H1 (cell line): ENCODE measurements at regions not wholly inside any gene's neighbourhood (a gene's known extent, or its start where the extent isn't known, plus 50 kb on each side); places are given as distances from the start of the nearest gene placed in this dataset.

Experiments
- CTCF ChIA-PET: fragments of 300-600 bp; sonication (Branson Sonifier 250); formaldehyde crosslinking; loops from one replicate; lab custom pipeline; 2021; ENCODE audit not compliant: partially characterized antibody; lab: Charles Lee
- POLR2A ChIA-PET: fragments of 300-600 bp; sonication (Branson Sonifier 250); formaldehyde crosslinking; loops from one replicate; lab custom pipeline; 2021; ENCODE audit warnings: inconsistent platforms; ENCODE audit not compliant: partially characterized antibody; lab: Charles Lee
- DNase-seq, 2 experiments: peaks; one replicate each; pipeline versions ENCODE4 v3.0.0 to v3.0.0-alpha.2; 2010 to 2022; ENCODE audit warnings: low spot score in 2 of 2, low read depth in 1 of 2, mixed read lengths in 1 of 2
- FAIRE-seq: peaks from 2 replicates; lab custom pipeline; 2011; peaks lifted over from hg19 to GRCh38; lab: Jason Lieb, UNC
- H2AFZ ChIP-seq: 2 replicates; pipeline ENCODE4 v1.8.1; 2012; ENCODE audit warnings: low read length, inconsistent platforms
- H2AK5ac ChIP-seq: 2 replicates; pipeline ENCODE4 v1.6.1; 2013; ENCODE audit warnings: low read depth, low read length
- H2BK120ac ChIP-seq: replicated peaks from 2 replicates; pipeline ENCODE3; 2013; ENCODE audit warnings: low read depth, low read length, inconsistent platforms
- H2BK12ac ChIP-seq: 2 replicates; pipeline ENCODE4 v1.6.1; 2013; ENCODE audit warnings: low read depth, low read length
- H2BK15ac ChIP-seq: 2 replicates; pipeline ENCODE4 v1.6.1; 2013; ENCODE audit warnings: low read length
- H2BK20ac ChIP-seq: 2 replicates; pipeline ENCODE4 v1.6.1; 2013; ENCODE audit warnings: low read length
- H2BK5ac ChIP-seq: 2 replicates; pipeline ENCODE4 v1.6.1; 2013; ENCODE audit warnings: low read depth, low read length
- H3K14ac ChIP-seq: 2 replicates; pipeline ENCODE4 v1.6.1; 2013; ENCODE audit warnings: inconsistent platforms; ENCODE audit not compliant: insufficient read length
- H3K18ac ChIP-seq: 2 replicates; pipeline ENCODE4 v1.6.1; 2013; ENCODE audit warnings: low read length; ENCODE audit errors: extremely low read depth
- H3K23ac ChIP-seq: 2 replicates; pipeline ENCODE4 v1.6.1; 2013; ENCODE audit warnings: inconsistent platforms; ENCODE audit not compliant: insufficient read length
- H3K23me2 ChIP-seq: 2 replicates; pipeline ENCODE4 v1.6.1; 2013; ENCODE audit warnings: low read depth, low read length
- H3K27ac ChIP-seq: 2 replicates; pipeline ENCODE4 v1.6.1; 2011; ENCODE audit warnings: low read depth, low read length, inconsistent platforms
- H3K27me3 ChIP-seq, 4 experiments: replicated peaks in 1 of 4; 1 replicate in 1 of 4; 2 replicates in 3 of 4; pipeline versions ENCODE4 v1.6.1 to v1.8.1; 2011 to 2013; ENCODE audit warnings: low read length in 3 of 4, mild to moderate bottlenecking in 3 of 4, inconsistent platforms in 2 of 4, mixed read lengths in 2 of 4, moderate library complexity in 1 of 4; ENCODE audit not compliant: control insufficient read depth in 3 of 4, insufficient read depth in 3 of 4; ENCODE audit errors: extremely low read depth in 1 of 4
- H3K36me3 ChIP-seq, 4 experiments: 2 replicates each; pipeline versions ENCODE4 v1.6.1 to v1.8.1; 2011 to 2013; ENCODE audit warnings: mild to moderate bottlenecking in 4 of 4, low read length in 3 of 4, moderate library complexity in 2 of 4, control low read depth in 1 of 4, inconsistent platforms in 1 of 4; ENCODE audit not compliant: insufficient read depth in 4 of 4, control insufficient read depth in 2 of 4
- H3K4ac ChIP-seq: replicated peaks from 2 replicates; pipeline ENCODE3; 2013; ENCODE audit warnings: low read length, low read depth, mixed read lengths, inconsistent platforms; ENCODE audit not compliant: insufficient read length
- H3K4me1 ChIP-seq, 4 experiments: replicated peaks in 1 of 4; 1 replicate in 1 of 4; 2 replicates in 3 of 4; pipeline versions ENCODE4 v1.6.1 to v1.8.1; 2011 to 2013; ENCODE audit warnings: low read length in 3 of 4, inconsistent platforms in 2 of 4, mixed read lengths in 1 of 4; ENCODE audit not compliant: insufficient read depth in 4 of 4, control insufficient read depth in 3 of 4
- H3K4me2 ChIP-seq, 2 experiments: 2 replicates each; pipeline versions ENCODE4 v1.6.1 to v1.8.1; 2011 to 2013; ENCODE audit warnings: low read depth in 2 of 2, low read length in 2 of 2, control low read depth in 1 of 2, inconsistent platforms in 1 of 2, mild to moderate bottlenecking in 1 of 2; ENCODE audit not compliant: insufficient read depth in 1 of 2
- H3K4me3 ChIP-seq, 4 experiments: fragments of 200-600, 300-600 bp in 1 of 4; sonication (generic), shearing (Covaris generic), sonication (Bioruptor Twin) in 1 of 4; 2 replicates each; pipeline versions ENCODE4 v1.5.1 to v1.8.1; 2011 to 2016; ENCODE audit warnings: low read length in 4 of 4, low read depth in 3 of 4, control low read depth in 2 of 4, inconsistent platforms in 2 of 4, mild to moderate bottlenecking in 2 of 4, mixed read lengths in 1 of 4, moderate library complexity in 1 of 4; ENCODE audit not compliant: insufficient read depth in 2 of 4; ENCODE audit errors: extremely low read depth in 1 of 4
- H3K56ac ChIP-seq: replicated peaks from 2 replicates; pipeline ENCODE3; 2013; ENCODE audit warnings: low read depth, mild to moderate bottlenecking, mixed read lengths, low read length, inconsistent platforms; ENCODE audit not compliant: insufficient read length
- H3K79me1 ChIP-seq: 2 replicates; pipeline ENCODE4 v1.6.1; 2013; ENCODE audit warnings: low read depth, low read length, control low read depth
- H3K79me2 ChIP-seq, 2 experiments: 2 replicates each; pipeline versions ENCODE4 v1.6.1 to v1.8.1; 2012 to 2013; ENCODE audit warnings: low read length in 2 of 2, mild to moderate bottlenecking in 2 of 2, inconsistent platforms in 1 of 2; ENCODE audit not compliant: insufficient read depth in 2 of 2, control insufficient read depth in 1 of 2
- H3K9ac ChIP-seq, 4 experiments: replicated peaks in 1 of 4; 1 replicate in 1 of 4; 2 replicates in 3 of 4; pipeline versions ENCODE4 v1.6.1 to v1.8.1; 2011 to 2013; ENCODE audit warnings: low read depth in 3 of 4, low read length in 3 of 4, control low read depth in 2 of 4, mild to moderate bottlenecking in 2 of 4, moderate library complexity in 2 of 4, inconsistent platforms in 1 of 4; ENCODE audit errors: extremely low read depth in 1 of 4
- H3K9me3 ChIP-seq, 2 experiments: 2 replicates each; pipeline versions ENCODE4 v1.6.1 to v1.8.1; 2012 to 2013; ENCODE audit warnings: mild to moderate bottlenecking in 2 of 2, moderate library complexity in 2 of 2, control low read depth in 1 of 2, inconsistent platforms in 1 of 2, low read depth in 1 of 2, low read length in 1 of 2, mixed read lengths in 1 of 2; ENCODE audit not compliant: insufficient read depth in 2 of 2
- H4K20me1 ChIP-seq, 2 experiments: replicated peaks in 1 of 2; 2 replicates each; pipeline versions ENCODE3 to v1.8.1; 2011 to 2013; ENCODE audit warnings: inconsistent platforms in 2 of 2, low read length in 2 of 2, mild to moderate bottlenecking in 1 of 2; ENCODE audit not compliant: insufficient read depth in 2 of 2, control insufficient read depth in 1 of 2
- H4K5ac ChIP-seq: 2 replicates; pipeline ENCODE4 v1.6.1; 2013; ENCODE audit warnings: low read length, low read depth, mixed read lengths, inconsistent platforms; ENCODE audit not compliant: insufficient read length
- H4K8ac ChIP-seq: 2 replicates; pipeline ENCODE4 v1.8.0; 2013; ENCODE audit warnings: mild to moderate bottlenecking, moderate library complexity, low read length, inconsistent platforms; ENCODE audit not compliant: insufficient read depth; ENCODE audit errors: extremely low read depth
- H4K91ac ChIP-seq: replicated peaks from 2 replicates; pipeline ENCODE3; 2013; ENCODE audit warnings: low read length, mixed read lengths, inconsistent platforms; ENCODE audit not compliant: insufficient read length
- MAFK ChIP-seq: IDR thresholded peaks from 2 replicates; pipeline ENCODE4 v1.6.1; 2012; ENCODE audit warnings: low read depth, mild to moderate bottlenecking, improper control_type of control experiment, low read length
- POLR2A ChIP-seq, 2 experiments: IDR thresholded peaks; 1 replicate in 1 of 2; 2 replicates in 1 of 2; pipeline ENCODE4 v1.6.1; 2011; ENCODE audit warnings: low read depth in 2 of 2, low read length in 2 of 2, mild to moderate bottlenecking in 2 of 2; ENCODE audit errors: control extremely low read depth in 1 of 2
- SP2 ChIP-seq: IDR thresholded peaks from 2 replicates; pipeline ENCODE4 v1.6.1; 2012; ENCODE audit warnings: mild to moderate bottlenecking, low read length, inconsistent platforms
- TCF12 ChIP-seq: IDR thresholded peaks from 2 replicates; pipeline ENCODE4 v1.6.1; 2011; ENCODE audit warnings: low read depth, mild to moderate bottlenecking, low read length
- WGBS, 2 experiments: shearing (Covaris generic) in 1 of 2; methylation state at CpG; one replicate each; pipeline versions ENCODE4 v1.1.6 to v1.1.7; 2013 to 2015; ENCODE audit warnings: low lambda C conversion rate in 2 of 2, mixed read lengths in 2 of 2, inconsistent platforms in 1 of 2, low coverage in 1 of 2, missing lambda C conversion rate in 1 of 2; ENCODE audit not compliant: insufficient replicate concordance in 2 of 2, insufficient coverage in 1 of 2, insufficient read length in 1 of 2; ENCODE audit errors: extremely low coverage in 1 of 2, missing lambda C conversion rate in 1 of 2; 5-methylcytosine and 5-hydroxymethylcytosine counted together

DNA sequence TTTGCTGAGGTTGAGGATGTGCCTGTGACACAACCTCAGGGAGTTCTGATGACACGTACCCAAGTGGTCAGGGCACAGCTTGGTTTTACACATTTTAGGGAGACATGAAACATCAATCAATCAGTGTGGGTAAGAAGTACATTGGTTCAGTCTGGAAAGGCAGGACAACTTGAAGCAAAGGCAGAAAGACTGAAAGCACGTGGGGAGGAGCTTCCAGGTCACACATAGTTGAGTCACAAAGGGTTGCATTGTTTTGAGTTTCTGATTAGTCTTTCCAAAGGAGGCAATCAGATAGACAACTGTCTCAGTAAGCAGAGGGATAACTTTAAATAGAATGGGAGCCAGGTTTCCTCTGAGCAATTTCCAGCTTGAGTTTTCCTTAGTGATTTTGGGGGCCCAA, 1910.0 kb upstream of the AGA start:
- Histone ChIP-seq H4K5ac (no peak overlapping the region), H3K4me3 (no peak overlapping the region), H2AFZ (peak overlapping the region; percentile 64; the same call in 1 of the 2 replicates), H2AK5ac (no peak overlapping the region), H3K9me3 (no peaks in the 10 kb centered on the region), H3K4ac (no peak overlapping the region), H3K23ac (no peak overlapping the region), H3K23me2 (no peaks in the 10 kb centered on the region), H3K18ac (no peak overlapping the region; the same call in 1 of the 2 replicates), H3K79me2 (no peaks in the 10 kb centered on the region), H3K14ac (no peak overlapping the region), H3K27ac (no peak overlapping the region), H2BK120ac (no peak overlapping the region), H3K56ac (no peak overlapping the region), H4K20me1 (no peaks in the 10 kb centered on the region), H3K9ac (no peak overlapping the region), H4K8ac (no peak overlapping the region), H3K4me1 (no peaks in the 10 kb centered on the region), H2BK5ac (no peak overlapping the region), H2BK12ac (peak overlapping the region; percentile 75; the same call in 1 of the 2 replicates), H3K4me2 (no peak overlapping the region), H2BK15ac (no peak overlapping the region), H4K91ac (no peak overlapping the region), H2BK20ac (no peak overlapping the region), H3K36me3 (no peaks in the 10 kb centered on the region; a peak in 1 of 8 replicates), H3K79me1 (no peaks in the 10 kb centered on the region), H3K27me3 (no peaks in the 10 kb centered on the region)
- 79% methylated on average over 2 of the region's 2 CpGs; no CpG with 5 or more reads in 1 of the 2 experiments for WGBS, 2 experiments
- POLR2A ChIA-PET, result no interaction called here
- no peak for DNase-seq
- CTCF ChIA-PET, result no interaction called here
- no peak for FAIRE-seq
- no peak for TF ChIP-seq POLR2A (IDR thresholded peaks at IDR 0.05; ENCODE audit: control extremely low read depth in 1 of 2, low read depth in 2 of 2, low read length in 2 of 2)
- TF ChIP-seq SP2, result no peak
- no peak for TF ChIP-seq TCF12
- TF ChIP-seq MAFK, result no peak
